OCI-LY1 (cell line): ENCODE measurements at regions not wholly inside any gene's neighbourhood (a gene's known extent, or its start where the extent isn't known, plus 50 kb on each side); places are given as distances from the start of the nearest gene placed in this dataset.

Source experiments
- EZH2 ChIP-seq: fragments of 200-600 bp; sonication (generic), shearing (Covaris generic); IDR thresholded peaks from 2 replicates; pipeline ENCODE4 v1.8.0; 2017; ENCODE audit warnings: borderline replicate concordance, mixed run types, mild to moderate bottlenecking, antibody characterized with exemption, low read length, moderate library complexity, mixed read lengths
- TF ChIP-seq, protein P1 (sequence below): fragments of 200-600 bp; sonication (generic), shearing (Covaris generic); IDR thresholded peaks from 2 replicates; pipeline ENCODE4 v1.5.1; 2017; ENCODE audit warnings: mild to moderate bottlenecking, antibody characterized with exemption, low read length, moderate library complexity, mixed read lengths

DNA sequence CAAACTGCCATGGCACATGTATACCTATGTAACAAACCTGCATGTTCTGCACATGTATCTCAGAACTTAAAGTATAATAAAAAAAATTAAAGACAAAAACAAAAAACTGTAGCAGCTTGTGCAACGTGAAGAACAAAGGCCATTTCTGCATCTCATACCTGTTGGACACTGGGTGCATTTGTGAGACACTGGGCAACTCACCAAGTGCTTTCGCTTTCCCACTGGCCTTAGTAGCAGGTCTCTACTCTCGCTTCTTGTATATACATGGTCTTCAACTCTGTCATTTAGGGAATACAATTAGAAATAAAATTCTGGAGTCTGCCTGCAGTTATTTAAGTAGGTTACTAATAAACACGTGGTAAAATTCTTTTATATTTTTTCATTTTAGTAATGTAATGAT is 423.8 kb downstream of the CBLN4 start:
- TF ChIP-seq, protein P1, sequence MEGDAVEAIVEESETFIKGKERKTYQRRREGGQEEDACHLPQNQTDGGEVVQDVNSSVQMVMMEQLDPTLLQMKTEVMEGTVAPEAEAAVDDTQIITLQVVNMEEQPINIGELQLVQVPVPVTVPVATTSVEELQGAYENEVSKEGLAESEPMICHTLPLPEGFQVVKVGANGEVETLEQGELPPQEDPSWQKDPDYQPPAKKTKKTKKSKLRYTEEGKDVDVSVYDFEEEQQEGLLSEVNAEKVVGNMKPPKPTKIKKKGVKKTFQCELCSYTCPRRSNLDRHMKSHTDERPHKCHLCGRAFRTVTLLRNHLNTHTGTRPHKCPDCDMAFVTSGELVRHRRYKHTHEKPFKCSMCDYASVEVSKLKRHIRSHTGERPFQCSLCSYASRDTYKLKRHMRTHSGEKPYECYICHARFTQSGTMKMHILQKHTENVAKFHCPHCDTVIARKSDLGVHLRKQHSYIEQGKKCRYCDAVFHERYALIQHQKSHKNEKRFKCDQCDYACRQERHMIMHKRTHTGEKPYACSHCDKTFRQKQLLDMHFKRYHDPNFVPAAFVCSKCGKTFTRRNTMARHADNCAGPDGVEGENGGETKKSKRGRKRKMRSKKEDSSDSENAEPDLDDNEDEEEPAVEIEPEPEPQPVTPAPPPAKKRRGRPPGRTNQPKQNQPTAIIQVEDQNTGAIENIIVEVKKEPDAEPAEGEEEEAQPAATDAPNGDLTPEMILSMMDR, result no peak
- no peak for TF ChIP-seq EZH2
